DLD1 (cell line): ENCODE measurements at regions not wholly inside any gene's neighbourhood (a gene's known extent, or its start where the extent isn't known, plus 50 kb on each side); places are given as distances from the start of the nearest gene placed in this dataset.

Experiments used
- in situ Hi-C: cut with HindIII; loops from 2 replicates; pipeline ENCODE4 v1.10.0; 2017; ENCODE audit warnings: low sequenced_read_pairs

DNA sequence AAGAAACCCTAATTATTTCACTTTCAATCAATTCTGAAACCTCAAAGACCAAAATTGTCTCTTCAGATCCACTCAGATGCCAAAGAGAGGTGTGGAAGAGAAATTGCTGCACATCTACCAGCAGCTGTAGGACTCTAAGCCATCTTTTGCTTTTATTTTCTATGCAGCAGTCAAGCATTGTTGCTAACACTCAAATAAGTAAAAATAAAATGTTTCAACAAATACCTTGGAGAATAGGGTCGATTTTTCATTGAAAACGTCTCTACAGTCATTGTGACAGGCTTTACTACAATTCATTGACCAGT lies 66.4 kb upstream of the CFAP20DC start:
- in situ Hi-C loops = no loop called here

DNA sequence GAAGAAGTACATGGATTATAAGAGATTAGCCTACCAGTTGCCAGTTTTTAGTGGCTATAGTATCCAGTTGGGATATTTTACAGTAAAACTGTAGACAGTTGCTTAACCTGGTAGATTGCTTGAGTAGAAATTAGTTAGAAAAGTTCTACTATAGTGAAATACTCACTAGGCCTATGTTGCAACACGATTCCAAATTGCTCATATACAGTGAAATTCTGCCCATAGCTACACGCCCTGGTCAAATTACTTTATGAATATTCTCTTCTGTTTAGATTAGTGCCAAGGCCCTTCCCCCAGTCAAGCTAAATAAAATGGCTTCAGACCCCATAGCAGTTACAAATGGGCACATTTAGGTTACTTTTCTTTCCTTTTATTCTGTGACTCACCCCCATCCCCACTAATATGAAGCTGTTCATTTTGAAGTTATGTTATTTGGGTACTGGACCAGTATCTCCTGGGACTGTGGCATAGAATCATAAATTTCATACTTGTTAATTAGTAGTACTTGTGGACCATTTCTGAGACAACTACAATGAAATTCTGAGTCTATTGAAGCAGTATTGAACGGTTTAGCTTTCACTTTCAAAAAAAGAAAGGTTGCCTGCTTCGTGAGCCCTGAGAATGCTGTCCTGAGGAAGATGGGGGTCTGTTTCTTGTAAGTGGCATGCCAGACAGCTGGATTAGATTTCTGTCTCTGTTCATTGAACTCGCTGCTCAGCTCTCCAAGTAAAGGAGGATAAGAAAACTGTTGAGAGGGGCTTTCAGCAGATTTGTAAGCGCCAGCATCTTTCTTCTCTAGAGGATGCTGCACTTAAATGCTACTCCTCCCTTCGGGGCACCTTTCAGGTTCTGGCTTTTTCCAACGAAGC lies 65.8 kb upstream of the CFAP20DC start:
- in situ Hi-C loops = no loop called here

DNA sequence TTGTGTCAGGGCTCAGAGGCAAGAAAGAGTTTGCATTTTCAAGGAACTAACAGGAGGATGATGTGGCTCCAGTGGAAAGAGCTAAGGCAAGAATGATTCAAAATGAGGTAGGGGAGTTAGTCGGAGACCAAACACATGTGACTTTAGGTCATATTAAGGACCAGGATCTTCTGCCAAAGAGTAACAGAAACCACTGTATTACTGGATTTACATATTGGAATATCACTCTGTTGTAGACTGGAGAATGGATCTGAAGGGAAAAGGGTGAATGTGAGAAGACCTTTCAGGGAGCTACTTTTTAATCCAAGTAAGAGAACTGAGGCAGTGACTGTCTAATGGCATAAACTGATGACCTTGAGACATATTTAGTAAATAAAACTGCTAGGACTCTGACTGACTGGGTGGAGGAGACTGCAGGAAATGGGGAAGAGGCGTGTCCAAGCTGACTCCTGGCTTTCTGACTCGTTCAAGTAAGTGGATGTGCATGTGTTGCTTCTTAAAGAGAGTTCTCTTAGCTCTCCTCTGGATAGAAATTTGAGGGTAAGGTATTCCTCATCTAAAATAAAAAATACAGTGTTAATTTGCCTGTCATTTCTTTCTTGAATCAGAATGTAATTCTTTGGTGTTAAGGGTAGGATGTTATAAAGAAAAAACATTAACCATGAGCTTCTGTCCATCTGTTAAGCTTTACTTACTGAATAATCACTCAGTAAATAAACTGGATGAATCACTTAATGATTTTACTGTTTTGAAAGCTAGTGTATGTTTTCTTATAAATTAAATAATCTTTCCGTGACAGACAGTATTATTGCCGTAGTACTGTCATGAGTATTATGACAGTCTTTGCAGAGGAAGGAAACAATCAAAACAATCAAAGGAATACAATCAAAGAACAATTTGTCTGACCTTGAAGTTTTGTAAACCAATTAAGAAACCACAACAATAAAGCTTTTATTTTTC lies 58.3 kb upstream of the CFAP20DC start:
- in situ Hi-C loops = no loop called here

DNA sequence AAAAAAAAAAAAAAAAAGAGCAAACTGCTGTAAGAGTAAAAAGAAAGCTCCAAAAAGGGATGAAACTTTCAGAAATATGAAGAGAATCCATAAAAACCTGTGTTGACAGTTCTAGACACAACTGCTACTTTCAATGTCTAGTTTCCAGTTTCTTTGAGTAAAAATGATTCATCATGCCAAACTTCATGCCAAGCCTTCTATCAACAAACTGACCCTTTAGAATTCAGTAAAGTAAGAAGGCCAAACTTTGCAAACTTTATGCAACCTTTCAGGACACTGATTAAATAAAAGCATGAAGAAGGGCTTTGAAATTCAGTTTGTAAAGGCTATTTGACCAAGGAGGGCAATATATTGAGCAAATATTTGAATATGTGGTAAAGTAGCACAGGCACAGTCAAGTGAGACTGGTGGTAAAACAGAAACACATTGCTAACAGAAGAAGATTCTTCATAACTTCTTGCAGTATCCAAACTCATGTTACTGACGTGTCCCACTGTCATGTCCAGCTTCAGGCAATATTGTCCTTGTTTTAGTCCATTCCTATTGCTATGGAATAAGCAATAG lies 56.3 kb upstream of the CFAP20DC start:
- in situ Hi-C loops = no loop called here

DNA sequence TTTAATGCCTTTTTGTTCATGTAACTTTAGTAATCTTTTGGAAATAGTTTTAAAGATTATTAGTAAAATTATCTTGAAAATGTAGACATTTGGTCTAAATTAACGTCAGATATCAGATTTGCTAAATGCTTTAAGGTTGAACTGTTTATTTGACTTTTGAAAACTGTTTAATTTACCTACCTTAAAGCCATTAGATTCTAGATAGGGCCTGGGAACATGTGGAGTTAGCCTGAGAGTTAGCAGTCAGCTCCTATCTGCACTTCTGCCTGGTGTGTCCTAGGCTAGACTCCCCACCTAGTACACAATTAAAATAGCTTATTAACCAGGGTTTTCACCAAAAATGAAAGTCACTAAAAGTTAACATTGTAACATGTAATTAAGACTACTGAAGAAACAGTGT lies 53.7 kb upstream of the CFAP20DC start:
- in situ Hi-C loops = no loop called here

DNA sequence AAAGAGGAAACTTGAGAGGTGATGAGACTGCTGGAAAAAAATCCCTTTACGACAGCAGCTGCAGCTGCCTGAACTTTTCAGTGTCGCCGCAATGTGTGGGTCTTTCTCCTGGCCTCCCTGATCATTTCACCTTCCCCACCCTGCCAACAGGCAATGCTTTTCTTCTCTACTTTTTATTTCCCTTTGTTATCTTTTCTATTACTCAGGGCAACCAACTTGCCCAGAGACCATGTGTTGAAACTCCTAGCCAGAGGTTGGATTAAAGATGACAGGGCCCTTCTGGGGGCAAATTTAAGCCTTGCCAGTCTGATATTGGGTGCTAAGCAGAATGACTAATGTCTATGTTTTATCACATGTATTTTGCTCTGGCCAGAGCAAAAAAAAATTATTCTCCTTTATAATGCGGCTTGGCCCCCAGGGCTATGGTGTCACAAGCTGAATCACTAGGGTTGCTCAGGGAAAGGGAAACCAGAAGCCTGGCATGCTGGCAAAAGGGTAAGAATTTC lies 51.5 kb upstream of the CFAP20DC start:
- in situ Hi-C loops = no loop called here
